ENCODE measurements at regions not wholly inside any gene's neighbourhood (a gene's known extent, or its start where the extent isn't known, plus 50 kb on each side); places are given as distances from the start of the nearest gene placed in this dataset.

- no peak for DNase-seq (ENCODE audit: low spot score)
- in situ Hi-C loops (cut with MboI; ENCODE audit: low pct_unique_long_range_greater_than_20kb, low sequenced_read_pairs, unreplicated experiment): no loop called here
- TF ChIP-seq, protein P1, sequence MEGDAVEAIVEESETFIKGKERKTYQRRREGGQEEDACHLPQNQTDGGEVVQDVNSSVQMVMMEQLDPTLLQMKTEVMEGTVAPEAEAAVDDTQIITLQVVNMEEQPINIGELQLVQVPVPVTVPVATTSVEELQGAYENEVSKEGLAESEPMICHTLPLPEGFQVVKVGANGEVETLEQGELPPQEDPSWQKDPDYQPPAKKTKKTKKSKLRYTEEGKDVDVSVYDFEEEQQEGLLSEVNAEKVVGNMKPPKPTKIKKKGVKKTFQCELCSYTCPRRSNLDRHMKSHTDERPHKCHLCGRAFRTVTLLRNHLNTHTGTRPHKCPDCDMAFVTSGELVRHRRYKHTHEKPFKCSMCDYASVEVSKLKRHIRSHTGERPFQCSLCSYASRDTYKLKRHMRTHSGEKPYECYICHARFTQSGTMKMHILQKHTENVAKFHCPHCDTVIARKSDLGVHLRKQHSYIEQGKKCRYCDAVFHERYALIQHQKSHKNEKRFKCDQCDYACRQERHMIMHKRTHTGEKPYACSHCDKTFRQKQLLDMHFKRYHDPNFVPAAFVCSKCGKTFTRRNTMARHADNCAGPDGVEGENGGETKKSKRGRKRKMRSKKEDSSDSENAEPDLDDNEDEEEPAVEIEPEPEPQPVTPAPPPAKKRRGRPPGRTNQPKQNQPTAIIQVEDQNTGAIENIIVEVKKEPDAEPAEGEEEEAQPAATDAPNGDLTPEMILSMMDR (IDR thresholded peaks at IDR 0.05; ENCODE audit: extremely low read depth, insufficient read depth, missing control alignments): no peak
Measured at GRCh38 chr4:96009427-96010119, 169.7 kb downstream of the PDHA2 start.

GRCh38 chr4:96012687-96013086, 172.8 kb downstream of the PDHA2 start:
- no peak for DNase-seq (ENCODE audit: low spot score)
- TF ChIP-seq, protein P1 (IDR thresholded peaks at IDR 0.05; ENCODE audit: extremely low read depth, insufficient read depth, missing control alignments): no peak
- in situ Hi-C loops (cut with MboI; ENCODE audit: low pct_unique_long_range_greater_than_20kb, low sequenced_read_pairs, unreplicated experiment): no loop called here

GRCh38 chr4:96016634-96017299, 176.9 kb downstream of the PDHA2 start:
- in situ Hi-C loops (cut with MboI; ENCODE audit: low pct_unique_long_range_greater_than_20kb, low sequenced_read_pairs, unreplicated experiment): no loop called here
- peak; percentile 6 for DNase-seq (ENCODE audit: low spot score)
- TF ChIP-seq, protein P1 (IDR thresholded peaks at IDR 0.05; ENCODE audit: extremely low read depth, insufficient read depth, missing control alignments): no peak

- in situ Hi-C loops (cut with MboI; ENCODE audit: low pct_unique_long_range_greater_than_20kb, low sequenced_read_pairs, unreplicated experiment): no loop called here
- TF ChIP-seq, protein P1 (IDR thresholded peaks at IDR 0.05; ENCODE audit: extremely low read depth, insufficient read depth, missing control alignments): no peak
- no peak for DNase-seq (ENCODE audit: low spot score)
Measured at GRCh38 chr4:96025011-96025410, 185.1 kb downstream of the PDHA2 start.

DNA sequence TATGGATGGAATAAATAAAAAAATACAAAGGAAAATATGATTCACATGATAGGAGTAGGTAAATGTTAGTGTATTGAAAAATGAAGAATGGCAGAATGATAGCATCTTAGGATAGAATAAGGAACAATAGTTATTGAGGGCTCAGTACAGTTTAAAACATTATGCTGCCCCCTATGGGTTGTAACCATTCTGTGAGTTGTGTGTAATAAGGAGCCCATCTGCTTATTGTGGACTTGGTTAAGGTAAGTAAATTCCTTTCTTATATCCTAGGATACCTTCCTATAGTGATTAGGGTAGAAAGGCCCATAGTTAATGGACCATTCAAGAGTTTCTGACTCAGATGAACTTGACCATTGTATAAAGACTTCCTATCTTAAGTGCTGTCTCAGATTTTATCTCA, 195.8 kb downstream of the PDHA2 start:
- in situ Hi-C loops (cut with MboI; ENCODE audit: low pct_unique_long_range_greater_than_20kb, low sequenced_read_pairs, unreplicated experiment): no loop called here
- TF ChIP-seq, protein P1 (IDR thresholded peaks at IDR 0.05; ENCODE audit: extremely low read depth, insufficient read depth, missing control alignments): peak; percentile 45
- no peak for DNase-seq (ENCODE audit: low spot score)

DNA sequence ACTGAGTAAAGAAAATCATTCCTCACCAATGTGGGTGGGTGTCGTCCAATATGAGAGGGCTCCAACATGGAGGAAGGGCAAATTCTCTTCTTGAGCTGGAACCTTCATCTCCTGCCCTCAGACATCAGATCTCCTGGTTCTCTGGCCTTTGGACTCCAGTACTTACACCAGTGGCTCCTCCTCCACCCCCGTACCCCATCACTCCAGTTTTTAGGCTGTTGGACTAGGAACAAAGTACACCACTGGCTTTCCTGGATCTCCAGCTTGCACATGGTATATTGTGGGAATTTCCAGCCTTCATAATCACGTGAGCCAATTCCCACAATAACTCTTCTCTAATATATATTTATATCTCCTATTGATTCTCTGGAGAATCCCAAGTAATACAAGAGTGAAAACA, 196.9 kb downstream of the PDHA2 start:
- TF ChIP-seq, protein P1 (IDR thresholded peaks at IDR 0.05; ENCODE audit: extremely low read depth, insufficient read depth, missing control alignments): no peak
- no peak for DNase-seq (ENCODE audit: low spot score)
- in situ Hi-C loops (cut with MboI; ENCODE audit: low pct_unique_long_range_greater_than_20kb, low sequenced_read_pairs, unreplicated experiment): no loop called here
